ENCODE measurements at regions not wholly inside any gene's neighbourhood (a gene's known extent, or its start where the extent isn't known, plus 50 kb on each side); places are given as distances from the start of the nearest gene placed in this dataset.
"Not testable (repeated sequence)": the region's sequence is repeated elsewhere in the genome, so short reads cannot be mapped to it uniquely, and the experiment has no call there.

DNA sequence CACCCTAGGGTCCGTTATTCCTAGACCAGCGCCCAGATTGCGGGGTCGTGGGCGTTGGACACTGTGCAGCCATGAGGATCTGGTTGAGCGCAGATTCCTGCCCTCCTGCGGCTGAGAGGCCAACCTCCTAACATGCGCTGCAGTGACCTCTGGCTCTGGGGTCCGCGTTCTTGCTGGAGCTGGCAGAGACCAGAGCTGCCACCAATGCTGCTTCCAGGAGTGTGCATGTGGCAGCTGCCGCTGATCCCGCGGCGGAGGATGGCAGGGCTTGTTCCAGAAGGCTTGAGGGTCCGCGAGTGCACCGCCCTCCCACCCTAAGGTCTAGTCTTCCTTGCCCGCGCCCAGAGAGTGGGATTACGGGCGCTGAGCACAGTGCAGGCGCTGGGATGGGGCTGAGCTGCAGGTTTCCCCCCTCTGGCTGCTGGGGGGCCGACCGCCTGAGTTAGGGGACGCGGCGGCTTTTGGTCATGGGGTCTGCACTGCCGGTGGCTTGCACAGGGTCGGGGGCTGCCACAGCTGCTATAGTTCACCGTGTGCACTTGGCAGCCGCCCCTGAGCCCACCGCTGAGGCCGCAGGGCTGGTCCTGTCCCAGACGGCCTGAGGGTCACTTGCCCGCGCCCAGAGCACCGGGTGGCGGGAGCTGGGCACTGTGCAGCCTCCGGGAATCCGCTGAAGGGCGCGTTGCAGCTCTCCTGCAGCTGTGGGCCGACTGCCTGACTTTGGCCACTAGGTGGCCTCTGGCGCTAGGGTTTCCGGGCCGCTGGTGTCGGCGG, 145.9 kb downstream of the CCDC74A start:
- Mint-ChIP-seq H3K4me1 (ENCODE audit: low read depth) (peaks cover 4% of the 10 kb centered on the region), H3K4me3 (peak overlapping the region; percentile 39), H3K27me3 (peaks cover 26% of the 10 kb centered on the region), H3K27ac (no peak overlapping the region), H3K36me3 (ENCODE audit: low read depth) (no peaks in the 10 kb centered on the region), H3K9me3 (no peaks in the 10 kb centered on the region)

GRCh38 chr2:131674174-131674507, 146.5 kb downstream of the CCDC74A start:
- Mint-ChIP-seq H3K36me3 (ENCODE audit: low read depth) (no peaks in the 10 kb centered on the region), H3K27me3 (peaks cover 24% of the 10 kb centered on the region), H3K9me3 (no peaks in the 10 kb centered on the region), H3K4me3 (peak overlapping the region; percentile 48), H3K27ac (no peak overlapping the region), H3K4me1 (ENCODE audit: low read depth) (peaks cover 4% of the 10 kb centered on the region)

- not testable (repeated sequence) for H3K9me3 Mint-ChIP-seq, H3K27me3 Mint-ChIP-seq
- Mint-ChIP-seq H3K36me3 (ENCODE audit: low read depth) (peaks cover 16% of the 10 kb centered on the region), H3K4me1 (ENCODE audit: low read depth) (peaks cover 39% of the 10 kb centered on the region), H3K4me3 (peak overlapping the region; percentile 95), H3K27ac (peak overlapping the region; percentile 91)
These were observed 154.0 kb downstream of the CCDC74A start for GRCh38 chr2:131681611-131682121.

- Mint-ChIP-seq H3K4me1 (ENCODE audit: low read depth) (peaks cover 39% of the 10 kb centered on the region), H3K27me3 (no peaks in the 10 kb centered on the region), H3K9me3 (no peaks in the 10 kb centered on the region)
These were observed 154.6 kb downstream of the CCDC74A start for GRCh38 chr2:131682122-131682944.

GRCh38 chr2:131682945-131683330, 155.2 kb downstream of the CCDC74A start:
- Mint-ChIP-seq H3K27ac (peak overlapping the region; percentile 91), H3K4me3 (peak overlapping the region; percentile 95), H3K4me1 (ENCODE audit: low read depth) (peaks cover 39% of the 10 kb centered on the region), H3K36me3 (ENCODE audit: low read depth) (peaks cover 29% of the 10 kb centered on the region)
- not testable (repeated sequence) for H3K27me3 Mint-ChIP-seq, H3K9me3 Mint-ChIP-seq

More at GRCh38 chr2:131682122-131682944, 154.6 kb downstream of the CCDC74A start:
- H3K4me3 Mint-ChIP-seq: peak overlapping the region; percentile 95
- H3K27ac Mint-ChIP-seq: peak overlapping the region; percentile 91
- peaks cover 23% of the 10 kb centered on the region for H3K36me3 Mint-ChIP-seq (ENCODE audit: low read depth)

DNA sequence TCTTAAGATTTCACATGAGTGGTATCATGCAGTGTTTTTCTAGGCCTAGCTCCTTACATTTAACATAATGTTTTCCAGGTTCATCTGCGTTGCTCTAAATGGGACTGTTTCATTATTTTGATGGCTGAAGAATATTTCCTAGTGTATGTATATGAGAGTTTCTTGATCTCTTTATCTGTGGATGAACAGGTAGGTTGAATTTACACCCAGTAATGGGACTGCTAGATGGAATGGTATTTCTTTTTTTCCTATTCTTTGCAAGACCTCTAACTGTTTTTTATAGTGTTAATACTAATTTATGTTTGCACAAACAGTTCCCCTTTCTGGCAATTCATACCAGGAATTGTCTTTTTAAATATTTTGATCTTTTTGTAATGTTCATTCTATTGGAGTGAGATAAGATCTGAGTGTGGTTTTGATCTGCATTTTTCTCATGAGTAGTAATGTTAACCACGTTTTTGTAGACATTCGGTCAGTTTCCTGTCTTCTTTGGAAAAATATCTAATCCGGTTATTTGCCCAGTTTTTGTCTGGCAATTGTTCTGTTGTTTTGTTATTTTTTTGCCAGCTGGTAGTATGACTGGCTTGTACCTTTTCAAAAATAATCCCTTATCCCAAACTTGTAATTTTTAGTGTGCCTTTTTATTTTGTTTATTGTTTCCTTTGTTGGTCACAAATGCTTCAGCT, 157.1 kb downstream of the CCDC74A start:
- H3K27ac Mint-ChIP-seq, H3K9me3 Mint-ChIP-seq, H3K27me3 Mint-ChIP-seq: not testable (repeated sequence)
- peak overlapping the region; percentile 95 for H3K4me3 Mint-ChIP-seq
- H3K36me3 Mint-ChIP-seq (ENCODE audit: low read depth): peaks cover 44% of the 10 kb centered on the region
- peaks cover 39% of the 10 kb centered on the region for H3K4me1 Mint-ChIP-seq (ENCODE audit: low read depth)

DNA sequence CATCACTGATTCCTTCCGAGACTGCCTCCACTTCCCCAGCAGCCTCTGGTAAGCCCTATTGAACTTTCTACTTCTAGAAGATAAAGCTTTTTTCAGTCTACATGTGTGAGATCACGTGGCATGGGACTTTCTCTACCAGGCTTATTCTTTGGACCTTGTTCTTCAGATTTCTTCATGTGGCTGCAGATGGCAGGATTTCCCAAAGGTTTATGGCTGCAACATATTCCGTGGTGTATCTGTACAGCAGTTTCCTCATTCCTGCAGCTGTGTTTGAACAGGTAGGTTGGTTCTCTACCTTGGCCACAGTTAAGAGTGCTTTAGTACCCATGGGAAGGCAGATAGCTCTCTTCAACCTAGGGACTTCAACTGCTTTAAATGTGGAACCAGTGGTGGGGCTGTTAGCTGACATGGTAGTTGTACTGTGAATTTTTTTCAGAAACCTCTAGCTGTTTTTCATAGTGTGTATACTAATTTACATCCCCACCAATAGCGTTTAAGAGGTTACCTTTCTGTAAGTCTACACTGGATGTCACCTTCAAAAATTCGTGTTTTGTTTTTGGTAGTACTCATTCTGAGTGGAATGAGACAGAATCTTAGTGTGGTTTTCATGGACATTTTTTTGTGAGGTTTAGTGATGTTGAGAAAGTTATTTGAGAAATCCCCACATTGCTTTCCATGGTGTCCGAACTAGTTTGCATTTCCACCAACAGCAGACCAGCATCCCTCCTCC, 158.6 kb downstream of the CCDC74A start:
- H3K4me1 Mint-ChIP-seq (ENCODE audit: low read depth): peaks cover 31% of the 10 kb centered on the region
- H3K27ac Mint-ChIP-seq, H3K4me3 Mint-ChIP-seq, H3K9me3 Mint-ChIP-seq, H3K27me3 Mint-ChIP-seq: not testable (repeated sequence)
- peaks cover 60% of the 10 kb centered on the region for H3K36me3 Mint-ChIP-seq (ENCODE audit: low read depth)

GRCh38 chr2:131686894-131687238, 159.2 kb downstream of the CCDC74A start:
- peaks cover 28% of the 10 kb centered on the region for H3K4me1 Mint-ChIP-seq (ENCODE audit: low read depth)
- not testable (repeated sequence) for H3K27ac Mint-ChIP-seq, H3K27me3 Mint-ChIP-seq, H3K4me3 Mint-ChIP-seq
- peaks cover 65% of the 10 kb centered on the region for H3K36me3 Mint-ChIP-seq (ENCODE audit: low read depth)
- H3K9me3 Mint-ChIP-seq: peaks cover 15% of the 10 kb centered on the region

- peaks cover 80% of the 10 kb centered on the region for H3K36me3 Mint-ChIP-seq (ENCODE audit: low read depth)
These were observed 161.4 kb downstream of the CCDC74A start for GRCh38 chr2:131689066-131689465.

GRCh38 chr2:131711268-131711667, 183.6 kb downstream of the CCDC74A start:
- H3K27me3 Mint-ChIP-seq; H3K9me3 Mint-ChIP-seq; H3K4me3 Mint-ChIP-seq; H3K4me1 Mint-ChIP-seq (ENCODE audit: low read depth); H3K27ac Mint-ChIP-seq: not testable (repeated sequence)
- peaks cover 28% of the 10 kb centered on the region for H3K36me3 Mint-ChIP-seq (ENCODE audit: low read depth)

More at GRCh38 chr2:131689066-131689465, 161.4 kb downstream of the CCDC74A start:
- Mint-ChIP-seq H3K9me3 (peaks cover 23% of the 10 kb centered on the region), H3K4me1 (ENCODE audit: low read depth) (peaks cover 17% of the 10 kb centered on the region)
- H3K4me3 Mint-ChIP-seq, H3K27ac Mint-ChIP-seq, H3K27me3 Mint-ChIP-seq: not testable (repeated sequence)

GRCh38 chr2:131717907-131718306, 190.2 kb downstream of the CCDC74A start:
- not testable (repeated sequence) for H3K9me3 Mint-ChIP-seq; H3K27me3 Mint-ChIP-seq; H3K4me1 Mint-ChIP-seq (ENCODE audit: low read depth); H3K4me3 Mint-ChIP-seq; H3K27ac Mint-ChIP-seq
- peaks cover 29% of the 10 kb centered on the region for H3K36me3 Mint-ChIP-seq (ENCODE audit: low read depth)

DNA sequence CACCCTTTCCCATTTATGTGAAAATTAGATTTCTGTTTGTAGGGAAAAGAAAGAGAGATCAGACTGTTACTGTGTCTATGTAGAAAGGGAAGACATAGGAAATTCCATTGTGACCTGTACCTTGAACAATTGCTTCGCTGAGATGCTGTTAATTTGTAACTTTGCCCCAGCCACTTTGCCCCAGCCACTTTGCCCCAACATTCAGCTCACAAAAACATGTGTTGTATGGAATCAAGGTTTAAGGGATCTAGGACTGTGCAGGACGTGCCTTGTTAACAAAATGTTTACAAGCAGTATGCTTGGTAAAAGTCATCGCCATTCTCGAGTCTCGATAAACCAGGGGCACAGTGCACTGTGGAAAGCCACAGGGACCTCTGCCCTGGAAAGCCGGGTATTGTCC, 193.5 kb downstream of the CCDC74A start:
- H3K4me1 Mint-ChIP-seq (ENCODE audit: low read depth); H3K9me3 Mint-ChIP-seq; H3K4me3 Mint-ChIP-seq; H3K27ac Mint-ChIP-seq; H3K27me3 Mint-ChIP-seq: not testable (repeated sequence)
- H3K36me3 Mint-ChIP-seq (ENCODE audit: low read depth): peaks cover 30% of the 10 kb centered on the region

GRCh38 chr2:131722256-131722655, 194.6 kb downstream of the CCDC74A start:
- H3K27ac Mint-ChIP-seq; H3K27me3 Mint-ChIP-seq; H3K4me1 Mint-ChIP-seq (ENCODE audit: low read depth); H3K9me3 Mint-ChIP-seq; H3K4me3 Mint-ChIP-seq: not testable (repeated sequence)
- H3K36me3 Mint-ChIP-seq (ENCODE audit: low read depth): peaks cover 23% of the 10 kb centered on the region

DNA sequence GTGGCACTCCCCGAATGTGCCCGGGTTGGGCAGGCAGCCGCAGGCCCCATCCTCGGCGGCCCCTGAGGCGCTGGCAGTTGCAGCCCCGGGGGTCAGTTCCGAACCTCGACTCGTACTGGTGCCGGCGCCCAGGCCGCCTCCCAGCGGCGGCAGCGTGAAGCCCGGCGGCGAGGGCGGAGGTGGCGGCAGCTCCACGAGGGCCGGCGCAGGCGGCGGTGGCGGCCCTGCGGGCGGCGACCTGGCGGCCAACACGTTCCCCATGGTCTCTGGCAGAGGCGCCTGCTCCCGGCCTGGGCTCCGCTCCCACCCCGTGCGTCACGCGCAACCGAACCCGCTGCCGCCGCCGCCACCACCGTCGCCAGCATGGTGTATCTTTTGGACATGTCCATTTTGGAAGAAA, 196.3 kb downstream of the CCDC74A start:
- no peaks in the 10 kb centered on the region for H3K27me3 Mint-ChIP-seq
- no peaks in the 10 kb centered on the region for H3K9me3 Mint-ChIP-seq
- peaks cover 14% of the 10 kb centered on the region for H3K36me3 Mint-ChIP-seq (ENCODE audit: low read depth)
- no peak overlapping the region for H3K4me3 Mint-ChIP-seq
- no peak overlapping the region for H3K27ac Mint-ChIP-seq
- H3K4me1 Mint-ChIP-seq (ENCODE audit: low read depth): no peaks in the 10 kb centered on the region

All from stimulated activated naive CD8-positive, alpha-beta T cell treated with anti-CD3 and anti-CD28 coated beads, Interleukin-15, Interleukin-2, amounts not matched to agents 100 ng/mL and 50 ng/mL, for 24 hours (primary cell).